Neural cell (in vitro differentiated cells): ENCODE measurements at regions not wholly inside any gene's neighbourhood (a gene's known extent, or its start where the extent isn't known, plus 50 kb on each side); places are given as distances from the start of the nearest gene placed in this dataset.

Source experiments
- H2AFZ ChIP-seq: fragments of 200-600, 300-800 bp; sonication (generic), shearing (Covaris generic); 2 replicates; pipeline ENCODE4 v1.6.0; 2014; ENCODE audit warnings: low read depth, mild to moderate bottlenecking, antibody characterized with exemption, low read length, moderate library complexity
- H3F3A ChIP-seq: fragments of 200-600 bp; shearing (Covaris generic); 2 replicates; pipeline ENCODE4 v1.6.1; 2016; ENCODE audit warnings: mild to moderate bottlenecking, moderate library complexity, mixed read lengths, antibody characterized with exemption, low read length; ENCODE audit not compliant: insufficient read depth, poor library complexity, severe bottlenecking
- H3K27ac ChIP-seq: fragments of 200-600, 300-800 bp; sonication (generic), shearing (Covaris generic); 2 replicates; pipeline ENCODE4 v1.5.1; 2014; ENCODE audit warnings: mild to moderate bottlenecking, low read length, moderate library complexity
- H3K27me3 ChIP-seq: fragments of 300-800, 200-600 bp; sonication (generic), shearing (Covaris generic); 2 replicates; pipeline ENCODE4 v1.6.0; 2014; ENCODE audit warnings: mild to moderate bottlenecking, low read depth, low read length, moderate library complexity; ENCODE audit not compliant: insufficient read depth
- H3K36me3 ChIP-seq: fragments of 300-800, 200-600 bp; sonication (generic), shearing (Covaris generic); 2 replicates; pipeline ENCODE4 v1.5.1; 2014; ENCODE audit warnings: mild to moderate bottlenecking, antibody characterized with exemption, low read length, moderate library complexity; ENCODE audit not compliant: insufficient read depth
- H3K4me2 ChIP-seq: fragments of 300-800, 200-600 bp; sonication (generic), shearing (Covaris generic); 2 replicates; pipeline ENCODE4 v1.6.0; 2014; ENCODE audit warnings: mild to moderate bottlenecking, low read length
- H3K4me3 ChIP-seq: fragments of 300-800, 200-600 bp; sonication (generic), shearing (Covaris generic); 2 replicates; pipeline ENCODE4 v1.5.1; 2014; ENCODE audit warnings: mild to moderate bottlenecking, low read length, moderate library complexity
- H3K79me2 ChIP-seq: fragments of 200-600 bp; shearing (Covaris generic); replicated peaks from 2 replicates; pipeline ENCODE4 v1.6.0; 2014; ENCODE audit warnings: mild to moderate bottlenecking, low read length, moderate library complexity; ENCODE audit not compliant: insufficient read depth
- H3K9ac ChIP-seq: fragments of 300-800, 200-600 bp; sonication (generic), shearing (Covaris generic); 2 replicates; pipeline ENCODE4 v1.6.1; 2016; ENCODE audit warnings: mild to moderate bottlenecking, low read length, mixed read lengths
- H3K9me2 ChIP-seq: fragments of 200-600 bp; shearing (Covaris generic); 2 replicates; pipeline ENCODE4 v1.6.1; 2016; ENCODE audit warnings: mild to moderate bottlenecking, low read length, mixed read lengths; ENCODE audit not compliant: insufficient read depth
- H3K9me3 ChIP-seq: fragments of 200-600, 300-800 bp; sonication (generic), shearing (Covaris generic); 2 replicates; pipeline ENCODE4 v1.6.1; 2016; ENCODE audit warnings: mild to moderate bottlenecking, mixed run types, low read length, moderate library complexity, mixed read lengths
- H4K20me1 ChIP-seq: fragments of 200-600 bp; shearing (Covaris generic); 2 replicates; pipeline ENCODE4 v1.6.1; 2016; ENCODE audit warnings: mild to moderate bottlenecking, mixed run types; ENCODE audit not compliant: insufficient read depth
- CTCF ChIP-seq: fragments of 450-650 bp; IDR thresholded peaks from 2 replicates; pipeline ENCODE4 v1.5.1; 2014; ENCODE audit warnings: antibody characterized with exemption, mild to moderate bottlenecking, moderate library complexity; ENCODE audit not compliant: poor library complexity, severe bottlenecking
- EP300 ChIP-seq: fragments of 450-650 bp; conservative IDR thresholded peaks from 2 replicates; pipeline ENCODE4 v1.6.1; 2014; ENCODE audit warnings: antibody characterized with exemption, mild to moderate bottlenecking, moderate library complexity; ENCODE audit not compliant: poor library complexity, severe bottlenecking
- EZH2 ChIP-seq: fragments of 200-600, 300-800 bp; shearing (Covaris generic), sonication (generic); IDR thresholded peaks from 2 replicates; pipeline ENCODE4 v1.6.1; 2014; ENCODE audit warnings: antibody characterized with exemption, low read length, borderline replicate concordance, mild to moderate bottlenecking; ENCODE audit not compliant: insufficient read depth, poor library complexity, severe bottlenecking
- MXI1 ChIP-seq: fragments of 450-650 bp; conservative IDR thresholded peaks from 2 replicates; pipeline ENCODE4 v1.6.1; 2014; ENCODE audit warnings: antibody characterized with exemption, mild to moderate bottlenecking; ENCODE audit not compliant: poor library complexity, severe bottlenecking
- POLR2AphosphoS5 ChIP-seq: IDR thresholded peaks from 2 replicates; pipeline ENCODE4 v1.6.1; 2012
- RAD21 ChIP-seq: fragments of 450-650 bp; conservative IDR thresholded peaks from 2 replicates; pipeline ENCODE4 v1.6.1; 2014; ENCODE audit warnings: antibody characterized with exemption, mild to moderate bottlenecking, moderate library complexity
- REST ChIP-seq: IDR thresholded peaks from 2 replicates; pipeline ENCODE4 v1.6.1; 2012; ENCODE audit warnings: borderline replicate concordance
- SMC3 ChIP-seq: fragments of 450-650 bp; conservative IDR thresholded peaks from 2 replicates; pipeline ENCODE4 v1.6.1; 2014; ENCODE audit warnings: antibody characterized with exemption, mild to moderate bottlenecking, moderate library complexity; ENCODE audit not compliant: poor library complexity
- TAF1 ChIP-seq: IDR thresholded peaks from 2 replicates; pipeline ENCODE4 v1.6.1; 2012; ENCODE audit warnings: low read depth

DNA sequence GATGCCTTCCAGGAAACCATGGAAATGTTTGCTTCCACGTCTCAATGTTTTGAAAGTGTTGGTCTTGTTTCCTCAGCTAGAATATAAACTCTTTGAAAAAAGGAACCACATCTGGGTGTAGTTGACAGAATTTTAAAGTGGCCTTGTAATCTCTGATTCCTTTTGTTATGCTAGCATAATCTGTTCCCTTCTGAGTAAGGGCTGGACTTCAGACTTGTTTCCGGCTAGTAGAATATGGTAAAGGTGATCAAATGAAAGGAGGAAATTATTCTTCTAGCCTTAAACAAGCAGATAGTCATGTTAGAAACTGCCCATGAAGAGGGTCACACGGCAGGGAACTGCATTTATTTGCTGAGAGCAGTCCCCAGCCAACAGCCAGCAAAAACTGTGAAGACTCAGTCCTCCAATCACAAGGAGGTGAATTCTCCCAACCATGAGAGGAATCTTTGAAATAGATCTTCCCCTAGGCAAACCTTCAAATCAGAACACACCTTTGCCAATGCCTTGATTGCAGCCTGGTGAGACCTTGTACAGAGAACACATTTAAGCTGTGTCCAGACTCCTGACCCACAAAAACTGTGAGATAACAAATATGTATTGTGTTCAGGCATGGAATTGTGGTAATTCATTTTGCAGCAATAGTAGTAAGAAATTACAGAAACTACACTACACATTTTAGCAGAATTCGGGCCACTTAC, 316.9 kb upstream of the SP8 start:
- Histone ChIP-seq H2AFZ (no peak overlapping the region), H3K36me3 (no peaks in the 10 kb centered on the region), H3F3A (no peaks in the 10 kb centered on the region), H3K9ac (no peak overlapping the region), H3K27me3 (no peaks in the 10 kb centered on the region), H3K9me2 (no peaks in the 10 kb centered on the region), H3K79me2 (no peaks in the 10 kb centered on the region), H4K20me1 (no peaks in the 10 kb centered on the region), H3K27ac (no peak overlapping the region), H3K4me2 (no peak overlapping the region), H3K9me3 (no peaks in the 10 kb centered on the region), H3K4me3 (no peak overlapping the region)
- TF ChIP-seq EZH2 (no peak), CTCF (no peak), EP300 (no peak), TAF1 (no peak), REST (no peak), POLR2AphosphoS5 (no peak), MXI1 (no peak), RAD21 (no peak), SMC3 (no peak)

DNA sequence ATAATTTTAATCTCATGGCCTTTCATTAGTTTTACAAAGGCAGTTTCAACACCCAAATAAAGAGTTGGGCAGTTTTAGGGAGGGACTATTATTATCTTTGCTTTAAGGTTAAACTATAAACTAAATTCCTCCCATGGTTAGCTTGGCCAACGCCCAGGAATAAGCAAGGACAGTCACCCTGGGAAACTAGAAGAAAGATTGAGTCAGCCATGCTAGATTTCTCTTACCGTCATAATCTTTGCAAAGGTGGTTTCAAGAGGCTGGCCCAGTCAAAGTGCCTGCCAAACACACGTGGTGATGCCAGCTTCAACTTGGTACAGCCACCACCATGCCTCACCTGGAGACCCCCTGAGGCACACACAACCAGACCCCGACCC, 317.4 kb upstream of the SP8 start:
- no peak overlapping the region for H3K4me3 ChIP-seq
- H4K20me1 ChIP-seq, result no peaks in the 10 kb centered on the region
- H3K27me3 ChIP-seq, result no peaks in the 10 kb centered on the region
- no peak overlapping the region for H2AFZ ChIP-seq
- no peaks in the 10 kb centered on the region for H3K9me3 ChIP-seq
- no peak overlapping the region for H3K9ac ChIP-seq
- H3K9me2 ChIP-seq, result no peaks in the 10 kb centered on the region
- H3K4me2 ChIP-seq, result no peak overlapping the region
- no peaks in the 10 kb centered on the region for H3K36me3 ChIP-seq
- no peaks in the 10 kb centered on the region for H3F3A ChIP-seq
- TF ChIP-seq TAF1 (no peak), POLR2AphosphoS5 (no peak), MXI1 (no peak), RAD21 (no peak), REST (no peak)
- no peaks in the 10 kb centered on the region for H3K79me2 ChIP-seq
- H3K27ac ChIP-seq, result no peak overlapping the region
